ENCODE measurements at regions not wholly inside any gene's neighbourhood (a gene's known extent, or its start where the extent isn't known, plus 50 kb on each side); places are given as distances from the start of the nearest gene placed in this dataset.

- ATAC-seq (no peak), DNase-seq (no peak)
- intact Hi-C loops (cut with DNase I, micrococcal nuclease) = no loop called here
These were observed 49.8 kb upstream of the DUSP5 start for GRCh38 chr10:110447886-110448285.

Measured in left colon (tissue), 2 donors.